Keratinocyte (primary cell): ENCODE measurements at regions not wholly inside any gene's neighbourhood (a gene's known extent, or its start where the extent isn't known, plus 50 kb on each side); places are given as distances from the start of the nearest gene placed in this dataset.

Experiments used
- DNase-seq: peaks from one replicate; pipeline ENCODE4 v3.0.0-alpha.2; 2011; ENCODE audit warnings: low read depth, missing footprints, low spot score
- FAIRE-seq: peaks from 2 replicates; lab custom pipeline; 2011; peaks lifted over from hg19 to GRCh38; lab: Jason Lieb, UNC
- H2AFZ ChIP-seq: 2 replicates; pipeline ENCODE4 v1.6.0; 2012; ENCODE audit warnings: low read length, control low read depth, inconsistent platforms; ENCODE audit not compliant: control insufficient read depth
- H3K27ac ChIP-seq: 2 replicates; pipeline ENCODE4 v1.5.1; 2011; ENCODE audit warnings: low read length; ENCODE audit not compliant: control insufficient read depth, insufficient read depth
- H3K27me3 ChIP-seq: 3 replicates; pipeline ENCODE4 v1.6.0; 2011; ENCODE audit warnings: low read length; ENCODE audit not compliant: control insufficient read depth, insufficient read depth; ENCODE audit errors: extremely low read depth
- H3K36me3 ChIP-seq, 2 experiments: 2 replicates in 1 of 2; 3 replicates in 1 of 2; pipeline ENCODE4 v1.5.1; 2011; ENCODE audit warnings: low read length in 2 of 2, mild to moderate bottlenecking in 1 of 2; ENCODE audit not compliant: control insufficient read depth in 2 of 2, insufficient read depth in 2 of 2; ENCODE audit errors: extremely low read depth in 1 of 2
- H3K4me1 ChIP-seq: 3 replicates; pipeline ENCODE4 v1.5.1; 2011; ENCODE audit warnings: low read length; ENCODE audit not compliant: control insufficient read depth, insufficient read depth; ENCODE audit errors: extremely low read depth
- H3K4me2 ChIP-seq: 3 replicates; pipeline ENCODE4 v1.6.0; 2011; ENCODE audit warnings: low read depth, low read length; ENCODE audit not compliant: control insufficient read depth, insufficient read depth; ENCODE audit errors: extremely low read depth
- H3K4me3 ChIP-seq, 3 experiments: fragments of 200-600 bp in 1 of 3; sonication (generic) in 1 of 3; 2 replicates in 2 of 3; 3 replicates in 1 of 3; pipeline ENCODE4 v1.5.1; 2011 to 2016; ENCODE audit warnings: low read length in 3 of 3, mild to moderate bottlenecking in 3 of 3, control low read depth in 2 of 3, inconsistent platforms in 1 of 3, low read depth in 1 of 3, mixed read lengths in 1 of 3, mixed run types in 1 of 3, moderate library complexity in 1 of 3; ENCODE audit not compliant: control insufficient read depth in 2 of 3, insufficient read depth in 2 of 3; ENCODE audit errors: extremely low read depth in 1 of 3
- H3K79me2 ChIP-seq: 2 replicates; pipeline ENCODE4 v1.6.0; 2012; ENCODE audit warnings: low read length; ENCODE audit not compliant: control insufficient read depth, insufficient read depth
- H3K9ac ChIP-seq: 3 replicates; pipeline ENCODE4 v1.6.0; 2011; ENCODE audit warnings: low read length; ENCODE audit not compliant: control insufficient read depth, insufficient read depth; ENCODE audit errors: extremely low read depth
- H3K9me1 ChIP-seq: 3 replicates; pipeline ENCODE4 v1.6.0; 2011; ENCODE audit warnings: low read length; ENCODE audit not compliant: control insufficient read depth, insufficient read depth; ENCODE audit errors: extremely low read depth
- H3K9me3 ChIP-seq: 2 replicates; pipeline ENCODE4 v1.5.1; 2012; ENCODE audit warnings: low read depth, low read length; ENCODE audit not compliant: control insufficient read depth
- H4K20me1 ChIP-seq: 3 replicates; pipeline ENCODE4 v1.6.0; 2011; ENCODE audit warnings: low read length; ENCODE audit not compliant: control insufficient read depth, insufficient read depth; ENCODE audit errors: extremely low read depth
- EZH2 ChIP-seq: IDR thresholded peaks from one replicate; pipeline ENCODE4 v1.6.1; 2012; ENCODE audit warnings: inconsistent platforms, mild to moderate bottlenecking, low read length, moderate library complexity
- dilution Hi-C: fragments of 300-500 bp; cut with MboI; formaldehyde crosslinking; loops from one replicate; pipeline ENCODE4 v1.7.0; 2020; ENCODE audit warnings: low sequenced_read_pairs; ENCODE audit not compliant: extremely low pct_ligation_motif_present
- TF ChIP-seq, protein P1 (sequence below), 3 experiments: IDR thresholded peaks in 1 of 3; conservative IDR thresholded peaks in 1 of 3; optimal IDR thresholded peaks in 1 of 3; 2 replicates in 2 of 3; 3 replicates in 1 of 3; pipeline versions ENCODE3 to v1.5.1; 2011; ENCODE audit warnings: low read length in 3 of 3, mild to moderate bottlenecking in 3 of 3, moderate library complexity in 2 of 3, control low read depth in 1 of 3, inconsistent platforms in 1 of 3; ENCODE audit not compliant: insufficient read depth in 2 of 3; ENCODE audit errors: extremely low read depth in 1 of 3

DNA sequence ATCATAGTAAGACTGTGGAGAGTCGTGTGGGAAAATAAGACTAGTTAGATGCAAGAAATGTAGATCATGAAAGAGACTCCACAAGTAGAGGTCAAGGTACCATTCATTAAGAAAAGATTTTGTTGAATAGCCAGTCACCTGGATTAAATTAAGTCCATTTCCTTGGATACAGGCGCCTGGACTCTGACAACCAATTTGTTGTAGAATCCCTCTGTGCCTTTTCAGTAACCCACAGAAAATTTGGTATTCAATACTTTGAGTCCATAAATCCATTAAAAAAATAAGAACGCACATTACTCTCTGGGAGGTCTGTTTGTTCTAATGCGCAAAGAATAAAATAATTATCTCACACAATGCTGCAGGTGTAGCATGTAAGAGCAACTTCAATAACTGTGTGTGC, 469.4 kb downstream of the KLF12 start:
- Histone ChIP-seq H3K36me3 (no peaks in the 10 kb centered on the region), H3K4me2 (no peak overlapping the region), H2AFZ (no peak overlapping the region), H3K9me1 (no peaks in the 10 kb centered on the region), H3K4me1 (no peaks in the 10 kb centered on the region), H4K20me1 (no peaks in the 10 kb centered on the region), H3K9me3 (no peaks in the 10 kb centered on the region), H3K9ac (no peak overlapping the region), H3K79me2 (no peaks in the 10 kb centered on the region), H3K27me3 (no peaks in the 10 kb centered on the region), H3K27ac (no peak overlapping the region), H3K4me3 (no peak overlapping the region)
- FAIRE-seq (no peak), DNase-seq (no peak)
- dilution Hi-C loops: no loop called here
- TF ChIP-seq, protein P1, sequence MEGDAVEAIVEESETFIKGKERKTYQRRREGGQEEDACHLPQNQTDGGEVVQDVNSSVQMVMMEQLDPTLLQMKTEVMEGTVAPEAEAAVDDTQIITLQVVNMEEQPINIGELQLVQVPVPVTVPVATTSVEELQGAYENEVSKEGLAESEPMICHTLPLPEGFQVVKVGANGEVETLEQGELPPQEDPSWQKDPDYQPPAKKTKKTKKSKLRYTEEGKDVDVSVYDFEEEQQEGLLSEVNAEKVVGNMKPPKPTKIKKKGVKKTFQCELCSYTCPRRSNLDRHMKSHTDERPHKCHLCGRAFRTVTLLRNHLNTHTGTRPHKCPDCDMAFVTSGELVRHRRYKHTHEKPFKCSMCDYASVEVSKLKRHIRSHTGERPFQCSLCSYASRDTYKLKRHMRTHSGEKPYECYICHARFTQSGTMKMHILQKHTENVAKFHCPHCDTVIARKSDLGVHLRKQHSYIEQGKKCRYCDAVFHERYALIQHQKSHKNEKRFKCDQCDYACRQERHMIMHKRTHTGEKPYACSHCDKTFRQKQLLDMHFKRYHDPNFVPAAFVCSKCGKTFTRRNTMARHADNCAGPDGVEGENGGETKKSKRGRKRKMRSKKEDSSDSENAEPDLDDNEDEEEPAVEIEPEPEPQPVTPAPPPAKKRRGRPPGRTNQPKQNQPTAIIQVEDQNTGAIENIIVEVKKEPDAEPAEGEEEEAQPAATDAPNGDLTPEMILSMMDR (optimal IDR thresholded peaks at IDR 0.05 in 1 of 3, IDR thresholded peaks at IDR 0.05 in 1 of 3, conservative IDR thresholded peaks at IDR 0.05 in 1 of 3; ENCODE audit: extremely low read depth in 1 of 3, insufficient read depth in 2 of 3, low read length in 3 of 3): no peak
- no peak for TF ChIP-seq EZH2

DNA sequence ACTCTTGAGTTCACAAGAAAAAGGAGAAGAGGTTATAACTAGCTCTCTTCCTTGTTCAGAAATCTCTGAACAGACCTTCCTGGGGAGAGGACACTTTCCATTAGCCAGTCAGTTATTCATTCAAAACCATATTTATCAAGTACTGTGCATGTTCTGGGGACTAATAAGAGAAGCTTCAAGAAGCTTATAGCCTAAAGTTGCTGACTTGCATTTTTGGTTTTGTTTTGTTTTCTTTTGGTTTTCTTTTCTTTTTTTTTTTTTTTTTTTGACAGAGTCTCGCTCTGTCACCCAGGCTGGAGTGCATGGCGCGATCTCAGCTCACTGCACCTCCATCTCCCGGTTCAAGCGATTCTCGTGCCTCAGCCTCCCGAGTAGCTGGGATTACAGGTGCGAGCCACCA, 471.4 kb downstream of the KLF12 start:
- dilution Hi-C loops: no loop called here
- FAIRE-seq (no peak), DNase-seq (no peak)
- Histone ChIP-seq H4K20me1 (no peaks in the 10 kb centered on the region), H3K27ac (no peak overlapping the region), H3K36me3 (no peaks in the 10 kb centered on the region), H3K9ac (no peak overlapping the region), H3K4me1 (no peaks in the 10 kb centered on the region), H3K9me3 (peaks cover 3% of the 10 kb centered on the region), H3K4me3 (no peak overlapping the region), H3K27me3 (no peaks in the 10 kb centered on the region), H2AFZ (no peak overlapping the region), H3K9me1 (no peaks in the 10 kb centered on the region), H3K4me2 (no peak overlapping the region), H3K79me2 (no peaks in the 10 kb centered on the region)
- TF ChIP-seq, protein P1 (optimal IDR thresholded peaks at IDR 0.05 in 1 of 3, IDR thresholded peaks at IDR 0.05 in 1 of 3, conservative IDR thresholded peaks at IDR 0.05 in 1 of 3; ENCODE audit: extremely low read depth in 1 of 3, insufficient read depth in 2 of 3, low read length in 3 of 3): no peak
